B cell (primary cell): ENCODE measurements at regions not wholly inside any gene's neighbourhood (a gene's known extent, or its start where the extent isn't known, plus 50 kb on each side); places are given as distances from the start of the nearest gene placed in this dataset.

ENCODE experiments used
- CTCF ChIP-seq: fragments of 200-600 bp; IDR thresholded peaks from one replicate; pipeline ENCODE4 v1.8.0; 2022; ENCODE audit warnings: antibody characterized with exemption, mild to moderate bottlenecking
- EZH2 ChIP-seq: IDR thresholded peaks from 2 replicates; pipeline ENCODE4 v1.6.1; 2012; ENCODE audit warnings: borderline replicate concordance, low read depth, mild to moderate bottlenecking, moderate library complexity, low read length; ENCODE audit not compliant: insufficient read depth, poor library complexity, severe bottlenecking

- TF ChIP-seq CTCF (no peak), EZH2 (no peak)
These were observed 308.6 kb downstream of the RNF144A start for GRCh38 chr2:7225848-7226247.
